ENCODE measurements at regions not wholly inside any gene's neighbourhood (a gene's known extent, or its start where the extent isn't known, plus 50 kb on each side); places are given as distances from the start of the nearest gene placed in this dataset.

DNA sequence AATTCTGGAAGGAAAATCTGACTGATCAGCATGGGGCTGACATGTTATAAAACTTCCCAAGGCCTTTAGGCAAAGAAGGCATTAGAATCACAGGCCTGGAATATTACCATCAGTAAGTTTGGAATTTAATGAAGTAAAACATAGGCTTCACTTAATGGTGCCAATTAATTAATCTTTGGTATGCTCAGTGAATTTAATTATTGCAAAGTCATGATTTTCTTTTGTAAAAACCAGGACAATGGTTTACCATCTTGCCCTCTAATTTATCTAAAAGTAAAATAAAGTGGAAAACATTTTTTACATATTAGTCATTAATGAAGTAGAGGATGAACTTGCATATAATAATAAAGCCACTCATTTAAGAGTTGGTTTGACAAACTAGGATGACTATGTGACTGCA lies 220.3 kb downstream of the SEC23IP start:
- H3K4me1 ChIP-seq (ENCODE audit: control insufficient read depth, insufficient read depth, low read length): no peaks in the 10 kb centered on the region
- H3K9me3 ChIP-seq (ENCODE audit: control insufficient read depth, low read length): no peaks in the 10 kb centered on the region
- H3K4me3 ChIP-seq (ENCODE audit: low read length): no peak overlapping the region
- no peak overlapping the region for H3K9ac ChIP-seq (ENCODE audit: low read length)
- no peak for DNase-seq (ENCODE audit: low read depth)
- H3K36me3 ChIP-seq (ENCODE audit: control insufficient read depth, insufficient read depth, low read length, severe bottlenecking): no peaks in the 10 kb centered on the region
- no peaks in the 10 kb centered on the region for H3K27me3 ChIP-seq (replicated peaks; ENCODE audit: control insufficient read depth, insufficient read depth, low read length)

DNA sequence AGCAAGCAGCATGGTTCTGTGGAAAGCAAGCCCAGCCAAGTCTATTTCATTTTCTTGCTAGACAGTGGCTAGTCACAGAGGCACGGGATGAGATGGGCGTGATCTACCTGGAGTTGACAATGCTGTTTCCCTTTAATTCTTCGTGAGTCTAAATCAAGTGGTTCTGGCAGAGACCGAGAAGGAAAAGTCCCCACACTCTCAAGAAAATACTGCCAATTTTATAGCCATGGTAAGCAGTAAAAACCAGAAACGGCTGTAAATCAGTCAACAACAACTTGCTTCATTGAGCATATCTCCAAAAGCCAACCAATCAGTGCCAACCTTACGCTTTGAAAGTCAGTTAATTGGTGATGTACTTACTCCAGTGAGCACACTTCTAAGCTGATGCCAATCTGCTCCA lies 223.4 kb downstream of the SEC23IP start:
- H3K9me3 ChIP-seq (ENCODE audit: control insufficient read depth, low read length): no peaks in the 10 kb centered on the region
- DNase-seq (ENCODE audit: low read depth): no peak
- H3K4me1 ChIP-seq (ENCODE audit: control insufficient read depth, insufficient read depth, low read length): no peaks in the 10 kb centered on the region

DNA sequence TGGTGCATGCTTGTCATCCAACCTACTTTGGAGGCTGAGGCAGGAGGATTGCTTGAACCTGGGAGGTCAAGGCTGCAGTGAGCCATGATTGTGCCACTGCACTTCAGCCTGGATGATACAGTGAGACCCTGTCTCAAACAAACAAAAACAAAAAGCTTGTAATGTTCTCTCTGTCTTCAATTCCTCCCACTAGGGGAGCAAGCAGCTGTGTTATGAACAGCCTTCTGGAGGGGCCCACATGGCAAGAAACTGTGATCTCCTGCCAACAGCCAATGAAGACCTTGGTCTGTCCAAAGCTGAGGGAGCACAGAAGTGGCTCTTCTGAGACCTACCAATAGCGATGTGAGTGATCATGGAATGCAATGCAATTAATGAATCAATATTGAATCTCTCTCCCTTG lies 229.2 kb downstream of the SEC23IP start:
- no peaks in the 10 kb centered on the region for H3K4me1 ChIP-seq (ENCODE audit: control insufficient read depth, insufficient read depth, low read length)
- no peak overlapping the region for H3K9ac ChIP-seq (ENCODE audit: low read length)
- H3K4me3 ChIP-seq (ENCODE audit: low read length): no peak overlapping the region
- no peaks in the 10 kb centered on the region for H3K36me3 ChIP-seq (ENCODE audit: control insufficient read depth, insufficient read depth, low read length, severe bottlenecking)
- H3K27me3 ChIP-seq (replicated peaks; ENCODE audit: control insufficient read depth, insufficient read depth, low read length): no peaks in the 10 kb centered on the region
- no peak for DNase-seq (ENCODE audit: low read depth)
- H3K9me3 ChIP-seq (ENCODE audit: control insufficient read depth, low read length): no peaks in the 10 kb centered on the region

More for the DNA sequence above, 223.4 kb downstream of the SEC23IP start:
- no peak overlapping the region for H3K9ac ChIP-seq (ENCODE audit: low read length)
- H3K4me3 ChIP-seq (ENCODE audit: low read length): no peak overlapping the region
- H3K27me3 ChIP-seq (replicated peaks; ENCODE audit: control insufficient read depth, insufficient read depth, low read length): no peaks in the 10 kb centered on the region
- H3K36me3 ChIP-seq (ENCODE audit: control insufficient read depth, insufficient read depth, low read length, severe bottlenecking): no peaks in the 10 kb centered on the region

DNA sequence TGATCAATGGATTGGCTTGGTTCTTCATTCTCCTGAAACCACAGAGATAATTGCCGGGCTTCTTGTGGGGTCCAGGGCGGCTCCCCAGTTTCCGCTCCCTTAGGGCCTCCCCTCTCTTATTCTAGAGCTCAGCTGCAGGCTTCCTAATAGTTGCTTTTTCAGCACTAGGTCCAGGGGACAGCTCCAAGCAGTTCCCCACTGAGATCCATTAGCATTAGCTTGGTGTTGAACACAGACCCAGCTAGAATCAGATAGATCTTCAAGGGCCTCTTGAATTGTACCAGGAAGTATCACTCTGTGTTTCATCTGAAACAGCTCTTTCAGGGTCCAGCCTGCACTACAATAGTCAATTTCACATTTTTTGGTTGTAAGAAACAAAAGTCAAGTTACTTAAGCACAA lies 238.7 kb downstream of the SEC23IP start:
- Histone ChIP-seq H3K4me1 (ENCODE audit: control insufficient read depth, insufficient read depth, low read length) (no peaks in the 10 kb centered on the region), H3K27me3 (replicated peaks; ENCODE audit: control insufficient read depth, insufficient read depth, low read length) (no peaks in the 10 kb centered on the region), H3K36me3 (ENCODE audit: control insufficient read depth, insufficient read depth, low read length, severe bottlenecking) (no peaks in the 10 kb centered on the region), H3K9ac (ENCODE audit: low read length) (no peak overlapping the region), H3K9me3 (ENCODE audit: control insufficient read depth, low read length) (no peaks in the 10 kb centered on the region), H3K4me3 (ENCODE audit: low read length) (no peak overlapping the region)
- peak; percentile 15 for DNase-seq (ENCODE audit: low read depth)

DNA sequence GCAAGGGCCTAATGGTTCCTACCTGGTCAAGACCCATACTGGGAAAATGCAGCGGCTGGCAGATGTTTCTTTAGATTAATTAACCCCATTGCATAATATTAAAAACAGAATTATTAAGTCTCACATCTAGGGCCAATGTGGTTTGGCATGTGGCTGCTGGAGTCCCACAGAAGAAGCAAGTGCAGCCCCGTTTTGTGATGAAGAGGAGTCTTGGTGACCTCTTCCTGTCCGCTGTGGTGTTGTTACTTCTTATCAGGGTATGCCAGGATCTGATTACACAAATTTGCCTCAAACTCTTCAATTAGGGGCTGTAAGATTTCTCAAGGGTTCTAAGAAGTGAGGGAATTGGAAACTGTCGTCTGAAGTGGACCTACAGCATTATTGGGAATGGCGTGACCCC lies 240.3 kb downstream of the SEC23IP start:
- no peaks in the 10 kb centered on the region for H3K36me3 ChIP-seq (ENCODE audit: control insufficient read depth, insufficient read depth, low read length, severe bottlenecking)
- no peak overlapping the region for H3K9ac ChIP-seq (ENCODE audit: low read length)
- no peak for DNase-seq (ENCODE audit: low read depth)
- H3K4me3 ChIP-seq (ENCODE audit: low read length): no peak overlapping the region
- no peaks in the 10 kb centered on the region for H3K4me1 ChIP-seq (ENCODE audit: control insufficient read depth, insufficient read depth, low read length)
- no peaks in the 10 kb centered on the region for H3K27me3 ChIP-seq (replicated peaks; ENCODE audit: control insufficient read depth, insufficient read depth, low read length)
- H3K9me3 ChIP-seq (ENCODE audit: control insufficient read depth, low read length): no peaks in the 10 kb centered on the region

DNA sequence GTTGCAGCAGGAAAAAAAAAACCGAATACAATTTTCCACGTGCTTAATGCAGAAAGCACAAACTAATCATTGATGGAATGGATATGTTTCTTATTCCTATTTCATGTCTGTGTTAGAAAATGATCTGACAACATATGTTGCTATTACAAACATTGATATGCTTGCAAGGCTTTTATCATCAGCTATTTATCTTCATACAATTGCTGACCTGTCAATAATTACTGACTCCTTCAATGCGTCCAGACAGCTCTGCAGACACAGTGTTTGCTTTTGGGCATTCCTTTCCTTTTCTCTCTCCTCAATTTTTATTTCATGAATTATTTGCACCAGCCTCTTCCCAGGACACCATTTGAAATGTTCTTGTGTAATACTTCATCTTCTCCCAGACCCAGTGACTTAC lies 246.2 kb downstream of the SEC23IP start:
- Histone ChIP-seq H3K9me3 (ENCODE audit: control insufficient read depth, low read length) (no peaks in the 10 kb centered on the region), H3K4me3 (ENCODE audit: low read length) (no peak overlapping the region), H3K36me3 (ENCODE audit: control insufficient read depth, insufficient read depth, low read length, severe bottlenecking) (no peaks in the 10 kb centered on the region), H3K27me3 (replicated peaks; ENCODE audit: control insufficient read depth, insufficient read depth, low read length) (no peaks in the 10 kb centered on the region), H3K4me1 (ENCODE audit: control insufficient read depth, insufficient read depth, low read length) (no peaks in the 10 kb centered on the region), H3K9ac (ENCODE audit: low read length) (no peak overlapping the region)
- DNase-seq (ENCODE audit: low read depth): no peak

DNA sequence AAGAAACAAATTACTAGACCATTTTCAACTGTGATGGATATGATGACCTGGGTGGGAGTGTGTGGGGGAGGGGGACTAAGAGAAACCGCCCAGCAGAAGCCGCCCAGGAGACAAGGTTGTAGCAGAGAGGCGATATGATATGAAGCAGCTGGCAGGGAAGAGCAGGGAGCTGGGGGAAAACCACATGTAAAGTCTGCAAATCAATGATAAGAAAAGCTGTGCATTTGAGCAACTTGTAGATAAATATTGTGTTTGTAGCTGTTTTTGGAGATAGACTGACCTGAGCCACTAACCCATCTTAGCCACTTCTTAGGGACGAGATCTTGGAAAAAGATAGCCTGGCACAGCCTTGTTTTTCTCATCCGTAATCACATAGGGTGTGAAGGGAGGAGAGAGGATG lies 252.6 kb downstream of the SEC23IP start:
- no peak overlapping the region for H3K9ac ChIP-seq (ENCODE audit: low read length)
- H3K4me1 ChIP-seq (ENCODE audit: control insufficient read depth, insufficient read depth, low read length): no peaks in the 10 kb centered on the region
- H3K36me3 ChIP-seq (ENCODE audit: control insufficient read depth, insufficient read depth, low read length, severe bottlenecking): no peaks in the 10 kb centered on the region
- H3K9me3 ChIP-seq (ENCODE audit: control insufficient read depth, low read length): no peaks in the 10 kb centered on the region
- H3K4me3 ChIP-seq (ENCODE audit: low read length): no peak overlapping the region
- no peak for DNase-seq (ENCODE audit: low read depth)
- H3K27me3 ChIP-seq (replicated peaks; ENCODE audit: control insufficient read depth, insufficient read depth, low read length): no peaks in the 10 kb centered on the region

DNA sequence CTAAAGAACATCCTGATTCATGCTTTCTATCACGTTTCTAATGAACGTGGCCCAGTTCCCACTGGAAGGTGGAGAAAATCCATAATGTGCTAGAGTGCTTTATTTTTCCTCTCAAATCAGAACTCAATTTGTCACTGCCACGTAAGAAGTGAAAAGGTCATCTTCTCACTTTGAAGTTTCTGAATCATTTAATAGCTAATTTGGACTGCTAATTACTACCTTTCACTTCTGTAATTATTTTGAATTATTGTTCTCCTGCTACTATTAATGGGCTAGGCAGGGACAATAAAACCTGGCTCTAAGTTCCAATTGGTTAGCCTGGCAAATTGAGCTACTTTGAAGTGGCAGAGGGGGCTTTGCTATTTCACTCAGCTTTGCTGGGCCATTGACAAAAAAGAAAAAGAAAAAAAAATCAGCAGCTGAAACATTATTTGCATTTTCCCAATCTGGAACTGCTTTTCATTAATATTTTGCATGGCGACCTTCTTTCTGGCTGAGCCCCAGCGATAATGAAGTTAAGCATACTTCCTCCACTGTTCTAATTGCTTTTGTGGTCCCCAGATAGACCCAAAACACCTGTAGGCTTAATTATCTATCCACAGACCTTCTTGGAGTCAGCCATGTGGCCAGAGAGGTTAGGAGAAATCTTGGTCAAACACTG lies 264.2 kb downstream of the SEC23IP start:
- no peak overlapping the region for H3K4me3 ChIP-seq (ENCODE audit: low read length)
- no peak for DNase-seq (ENCODE audit: low read depth)
- no peaks in the 10 kb centered on the region for H3K4me1 ChIP-seq (ENCODE audit: control insufficient read depth, insufficient read depth, low read length)
- H3K9me3 ChIP-seq (ENCODE audit: control insufficient read depth, low read length): no peaks in the 10 kb centered on the region
- no peaks in the 10 kb centered on the region for H3K27me3 ChIP-seq (replicated peaks; ENCODE audit: control insufficient read depth, insufficient read depth, low read length)
- no peak overlapping the region for H3K9ac ChIP-seq (ENCODE audit: low read length)
- H3K36me3 ChIP-seq (ENCODE audit: control insufficient read depth, insufficient read depth, low read length, severe bottlenecking): no peaks in the 10 kb centered on the region

DNA sequence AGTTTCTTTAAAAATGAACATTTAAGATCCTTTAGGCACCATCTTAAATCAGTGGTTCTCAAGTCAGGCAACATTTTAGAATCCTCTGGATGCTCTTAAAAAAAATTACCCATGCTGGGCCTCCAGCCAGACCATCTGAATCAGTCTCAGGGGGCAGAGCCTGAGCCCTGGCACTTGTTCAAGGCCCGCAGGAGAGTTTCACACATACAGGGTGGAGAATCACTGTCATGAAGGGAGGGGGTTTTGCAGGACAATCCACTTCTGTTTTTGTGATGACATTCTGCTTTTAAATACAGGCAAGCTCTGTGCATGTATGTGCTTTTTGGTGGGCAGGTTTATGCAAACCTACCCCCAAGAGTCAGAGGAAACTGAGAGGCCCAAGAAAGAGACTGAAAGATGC lies 268.6 kb downstream of the SEC23IP start:
- Histone ChIP-seq H3K27me3 (replicated peaks; ENCODE audit: control insufficient read depth, insufficient read depth, low read length) (no peaks in the 10 kb centered on the region), H3K4me3 (ENCODE audit: low read length) (no peak overlapping the region), H3K9me3 (ENCODE audit: control insufficient read depth, low read length) (no peaks in the 10 kb centered on the region), H3K4me1 (ENCODE audit: control insufficient read depth, insufficient read depth, low read length) (no peaks in the 10 kb centered on the region), H3K9ac (ENCODE audit: low read length) (no peak overlapping the region), H3K36me3 (ENCODE audit: control insufficient read depth, insufficient read depth, low read length, severe bottlenecking) (no peaks in the 10 kb centered on the region)
- no peak for DNase-seq (ENCODE audit: low read depth)

DNA sequence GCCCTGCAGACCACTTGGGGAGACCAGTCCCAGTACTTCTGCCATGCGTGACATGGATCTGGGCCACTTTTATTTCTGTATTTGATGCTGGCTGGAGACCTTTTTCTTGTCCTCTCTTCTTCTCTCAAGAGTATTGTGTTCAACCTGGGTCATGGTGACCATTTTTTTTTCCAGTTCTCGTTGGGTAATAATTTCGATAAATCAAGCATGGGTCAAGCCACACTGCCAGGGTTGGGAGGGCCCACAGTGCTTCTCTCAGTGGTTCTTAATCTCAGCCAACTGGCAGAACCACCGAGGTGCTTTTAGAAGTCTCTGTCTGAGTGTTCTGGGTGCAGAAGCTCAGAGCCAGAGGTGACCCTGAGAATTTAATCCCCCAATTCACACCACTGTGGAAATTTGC lies 269.9 kb downstream of the SEC23IP start:
- no peak for DNase-seq (ENCODE audit: low read depth)
- no peak overlapping the region for H3K9ac ChIP-seq (ENCODE audit: low read length)
- no peaks in the 10 kb centered on the region for H3K27me3 ChIP-seq (replicated peaks; ENCODE audit: control insufficient read depth, insufficient read depth, low read length)
- no peak overlapping the region for H3K4me3 ChIP-seq (ENCODE audit: low read length)
- no peaks in the 10 kb centered on the region for H3K36me3 ChIP-seq (ENCODE audit: control insufficient read depth, insufficient read depth, low read length, severe bottlenecking)
- no peaks in the 10 kb centered on the region for H3K9me3 ChIP-seq (ENCODE audit: control insufficient read depth, low read length)
- H3K4me1 ChIP-seq (ENCODE audit: control insufficient read depth, insufficient read depth, low read length): no peaks in the 10 kb centered on the region

DNA sequence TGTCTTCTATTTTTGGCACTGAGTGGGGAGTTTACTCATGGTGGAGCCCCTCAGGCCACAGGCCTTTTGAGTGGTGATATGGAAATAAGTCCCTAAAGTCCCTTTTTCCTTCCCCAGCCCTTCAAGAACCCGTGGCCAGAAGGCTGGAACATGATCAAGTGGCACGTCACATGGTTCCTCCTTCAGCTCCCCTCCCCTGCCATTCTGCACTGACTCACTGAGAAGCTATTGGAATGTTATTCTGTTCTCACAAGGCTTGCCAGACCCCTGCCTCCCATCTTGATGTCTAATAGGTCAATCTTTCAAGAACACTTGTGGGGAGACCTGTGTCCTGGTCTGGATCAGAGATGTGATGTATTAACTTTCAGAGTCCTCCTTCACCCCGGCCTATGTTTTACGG lies 279.8 kb downstream of the SEC23IP start:
- Histone ChIP-seq H3K4me1 (ENCODE audit: control insufficient read depth, insufficient read depth, low read length) (no peaks in the 10 kb centered on the region), H3K9me3 (ENCODE audit: control insufficient read depth, low read length) (no peaks in the 10 kb centered on the region), H3K36me3 (ENCODE audit: control insufficient read depth, insufficient read depth, low read length, severe bottlenecking) (no peaks in the 10 kb centered on the region), H3K4me3 (ENCODE audit: low read length) (no peak overlapping the region), H3K9ac (ENCODE audit: low read length) (no peak overlapping the region), H3K27me3 (replicated peaks; ENCODE audit: control insufficient read depth, insufficient read depth, low read length) (no peaks in the 10 kb centered on the region)
- no peak for DNase-seq (ENCODE audit: low read depth)

DNA sequence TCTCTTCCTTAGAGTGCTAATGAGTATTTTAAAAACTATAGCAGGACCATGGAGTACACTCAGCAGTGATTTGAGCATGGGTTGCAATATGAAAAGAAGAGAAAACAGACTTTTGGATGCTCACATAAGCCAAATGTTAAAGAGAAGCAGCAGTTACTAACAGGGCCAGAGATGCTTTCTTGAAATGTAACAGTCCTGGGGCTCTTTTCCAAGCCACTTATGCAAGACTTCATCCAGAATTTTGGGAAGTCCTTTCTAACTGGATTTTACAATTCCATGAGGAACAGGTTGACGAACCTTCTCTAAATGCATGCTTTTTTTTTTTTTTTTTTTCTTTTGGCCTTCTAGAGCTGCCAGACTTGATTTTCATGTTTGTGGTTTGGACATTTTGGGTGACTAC lies 282.0 kb downstream of the SEC23IP start:
- H3K27me3 ChIP-seq (replicated peaks; ENCODE audit: control insufficient read depth, insufficient read depth, low read length): no peaks in the 10 kb centered on the region

More for the DNA sequence above, 282.0 kb downstream of the SEC23IP start:
- Histone ChIP-seq H3K9ac (ENCODE audit: low read length) (no peak overlapping the region), H3K9me3 (ENCODE audit: control insufficient read depth, low read length) (no peaks in the 10 kb centered on the region), H3K4me3 (ENCODE audit: low read length) (no peak overlapping the region), H3K4me1 (ENCODE audit: control insufficient read depth, insufficient read depth, low read length) (no peaks in the 10 kb centered on the region), H3K36me3 (ENCODE audit: control insufficient read depth, insufficient read depth, low read length, severe bottlenecking) (no peaks in the 10 kb centered on the region)
- DNase-seq (ENCODE audit: low read depth): no peak
